ENCODE measurements at regions not wholly inside any gene's neighbourhood (a gene's known extent, or its start where the extent isn't known, plus 50 kb on each side); places are given as distances from the start of the nearest gene placed in this dataset.

DNA sequence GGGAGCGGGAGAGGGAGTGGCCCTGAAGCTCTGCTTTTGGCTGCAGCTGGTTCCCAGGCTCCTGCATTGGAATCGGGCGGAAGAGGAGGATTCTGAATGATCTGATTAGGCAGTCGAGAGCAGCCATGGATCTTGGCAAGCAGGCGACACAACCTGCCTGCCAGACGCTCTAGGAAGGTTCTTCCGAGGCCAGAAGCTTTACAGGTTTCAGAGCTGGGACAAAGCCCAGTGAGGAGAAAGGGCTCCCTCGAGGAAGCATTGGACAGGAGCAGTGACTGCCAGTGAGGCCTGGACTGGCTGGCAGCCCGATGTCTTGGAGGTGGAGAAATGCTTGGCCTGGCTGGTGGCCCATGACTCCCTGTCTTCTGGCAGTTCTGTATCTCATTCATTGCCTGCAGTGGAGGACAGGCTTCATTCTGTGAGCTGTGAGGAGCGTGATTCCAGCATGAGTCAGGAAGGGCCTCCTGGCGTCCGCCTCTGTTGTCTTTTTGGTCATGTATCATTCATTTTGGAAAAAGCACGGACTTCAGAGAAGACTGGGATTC, 132.7 kb upstream of the IPO9 start:
- Histone ChIP-seq H2AFZ (ENCODE audit: insufficient read depth, low read depth, low read length, poor library complexity, severe bottlenecking) (no peak overlapping the region), H3K27me3 (ENCODE audit: control insufficient read depth in 2 of 2, insufficient read depth in 2 of 2, low read length in 2 of 2) (no peaks in the 10 kb centered on the region), H3K4me2 (replicated peaks; ENCODE audit: extremely low read depth, low read length, poor library complexity, severe bottlenecking) (no peak overlapping the region), H3K4me3 (replicated peaks in 1 of 3; ENCODE audit: low read depth in 2 of 3, low read length in 3 of 3) (no peak overlapping the region), H3K4me1 (ENCODE audit: control insufficient read depth in 1 of 2, insufficient read depth in 2 of 2, low read length in 2 of 2) (no peaks in the 10 kb centered on the region), H3K36me3 (replicated peaks in 1 of 2; ENCODE audit: control insufficient read depth in 1 of 2, insufficient read depth in 2 of 2, low read length in 2 of 2) (no peaks in the 10 kb centered on the region), H3K27ac (ENCODE audit: low read depth in 1 of 2, low read length in 2 of 2) (no peak overlapping the region), H3K9me3 (replicated peaks in 1 of 2; ENCODE audit: control insufficient read depth in 1 of 2, insufficient read depth in 1 of 2, low read length in 2 of 2) (no peaks in the 10 kb centered on the region), H4K20me1 (ENCODE audit: insufficient read depth, low read length) (no peaks in the 10 kb centered on the region), H3K9ac (ENCODE audit: insufficient read depth, low read length, poor library complexity, severe bottlenecking) (no peak overlapping the region), H3K79me2 (ENCODE audit: insufficient read depth, low read length) (no peaks in the 10 kb centered on the region)
- no peaks in the 10 kb centered on the region for H3K36me3 Mint-ChIP-seq
- H3K27me3 Mint-ChIP-seq (ENCODE audit: low read depth in 3 of 3): peaks cover 0 to under 1% (median 0%) of the 10 kb centered on the region in 3 donors
- DNase-seq: no peak
- no peaks in the 10 kb centered on the region for H3K4me1 Mint-ChIP-seq
- TF ChIP-seq, protein P1, sequence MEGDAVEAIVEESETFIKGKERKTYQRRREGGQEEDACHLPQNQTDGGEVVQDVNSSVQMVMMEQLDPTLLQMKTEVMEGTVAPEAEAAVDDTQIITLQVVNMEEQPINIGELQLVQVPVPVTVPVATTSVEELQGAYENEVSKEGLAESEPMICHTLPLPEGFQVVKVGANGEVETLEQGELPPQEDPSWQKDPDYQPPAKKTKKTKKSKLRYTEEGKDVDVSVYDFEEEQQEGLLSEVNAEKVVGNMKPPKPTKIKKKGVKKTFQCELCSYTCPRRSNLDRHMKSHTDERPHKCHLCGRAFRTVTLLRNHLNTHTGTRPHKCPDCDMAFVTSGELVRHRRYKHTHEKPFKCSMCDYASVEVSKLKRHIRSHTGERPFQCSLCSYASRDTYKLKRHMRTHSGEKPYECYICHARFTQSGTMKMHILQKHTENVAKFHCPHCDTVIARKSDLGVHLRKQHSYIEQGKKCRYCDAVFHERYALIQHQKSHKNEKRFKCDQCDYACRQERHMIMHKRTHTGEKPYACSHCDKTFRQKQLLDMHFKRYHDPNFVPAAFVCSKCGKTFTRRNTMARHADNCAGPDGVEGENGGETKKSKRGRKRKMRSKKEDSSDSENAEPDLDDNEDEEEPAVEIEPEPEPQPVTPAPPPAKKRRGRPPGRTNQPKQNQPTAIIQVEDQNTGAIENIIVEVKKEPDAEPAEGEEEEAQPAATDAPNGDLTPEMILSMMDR (IDR thresholded peaks at IDR 0.05): no peak
- no peak overlapping the region for H3K4me3 Mint-ChIP-seq
- 96% methylated on average over 10 of the region's 13 CpGs for WGBS (ENCODE audit: insufficient coverage)
- peaks cover 0 to 6% (median 0%) of the 10 kb centered on the region in 7 donors for H3K9me3 Mint-ChIP-seq
- no peak overlapping the region for H3K27ac Mint-ChIP-seq
- intact Hi-C loops (cut with micrococcal nuclease): no loop called here

DNA sequence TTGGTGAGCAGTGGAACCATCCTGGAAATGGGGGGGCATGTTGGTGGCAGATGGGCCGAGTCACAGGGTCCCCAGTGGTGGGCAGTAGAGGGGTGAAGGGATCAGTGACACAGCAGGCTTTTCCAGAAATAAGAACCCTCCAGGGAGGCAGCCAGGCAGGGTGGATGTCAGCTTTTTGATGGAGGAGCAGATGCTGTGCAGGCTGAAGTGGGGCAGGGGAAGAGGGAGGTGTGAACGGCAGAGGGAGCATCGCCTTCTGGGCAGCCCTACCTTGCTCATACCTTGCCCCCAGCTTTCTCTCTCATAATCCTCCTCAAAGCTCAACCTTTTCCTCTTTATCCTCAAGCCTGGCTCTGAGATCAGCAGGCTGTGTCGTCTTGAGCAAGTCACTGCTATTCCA, 131.8 kb upstream of the IPO9 start:
- H3K4me3 ChIP-seq (replicated peaks in 1 of 3; ENCODE audit: low read depth in 2 of 3, low read length in 3 of 3): no peak overlapping the region
- no peak overlapping the region for H2AFZ ChIP-seq (ENCODE audit: insufficient read depth, low read depth, low read length, poor library complexity, severe bottlenecking)
- no peaks in the 10 kb centered on the region for H3K4me1 ChIP-seq (ENCODE audit: control insufficient read depth in 1 of 2, insufficient read depth in 2 of 2, low read length in 2 of 2)
- no peaks in the 10 kb centered on the region for H3K9me3 ChIP-seq (replicated peaks in 1 of 2; ENCODE audit: control insufficient read depth in 1 of 2, insufficient read depth in 1 of 2, low read length in 2 of 2)
- no peaks in the 10 kb centered on the region for H3K36me3 ChIP-seq (replicated peaks in 1 of 2; ENCODE audit: control insufficient read depth in 1 of 2, insufficient read depth in 2 of 2, low read length in 2 of 2)
- TF ChIP-seq, protein P1 (IDR thresholded peaks at IDR 0.05): no peak
- no peaks in the 10 kb centered on the region for H3K79me2 ChIP-seq (ENCODE audit: insufficient read depth, low read length)
- H4K20me1 ChIP-seq (ENCODE audit: insufficient read depth, low read length): no peaks in the 10 kb centered on the region
- intact Hi-C loops (cut with micrococcal nuclease): no loop called here
- H3K4me1 Mint-ChIP-seq: no peaks in the 10 kb centered on the region
- DNase-seq: no peak
- no peak overlapping the region for H3K27ac ChIP-seq (ENCODE audit: low read depth in 1 of 2, low read length in 2 of 2)
- WGBS (ENCODE audit: insufficient coverage): 97% methylated on average over 2 of the region's 4 CpGs
- H3K27me3 ChIP-seq (ENCODE audit: control insufficient read depth in 2 of 2, insufficient read depth in 2 of 2, low read length in 2 of 2): no peaks in the 10 kb centered on the region
- H3K4me2 ChIP-seq (replicated peaks; ENCODE audit: extremely low read depth, low read length, poor library complexity, severe bottlenecking): no peak overlapping the region
- H3K36me3 Mint-ChIP-seq: no peaks in the 10 kb centered on the region
- H3K27ac Mint-ChIP-seq: no peak overlapping the region
- H3K4me3 Mint-ChIP-seq: no peak overlapping the region
- no peaks in the 10 kb centered on the region for H3K27me3 Mint-ChIP-seq (ENCODE audit: low read depth in 3 of 3)
- H3K9me3 Mint-ChIP-seq: peaks cover 0 to 6% (median 0%) of the 10 kb centered on the region in 7 donors
- H3K9ac ChIP-seq (ENCODE audit: insufficient read depth, low read length, poor library complexity, severe bottlenecking): no peak overlapping the region

Data from CD14-positive monocyte (primary cell).